AML-193 (cell line): ENCODE measurements at regions not wholly inside any gene's neighbourhood (a gene's known extent, or its start where the extent isn't known, plus 50 kb on each side); places are given as distances from the start of the nearest gene placed in this dataset.

Experiments
- DNase-seq, 2 experiments: peaks; one replicate each; lab custom pipeline; 2025; lab: John Stamatoyannopoulos, UW

DNA sequence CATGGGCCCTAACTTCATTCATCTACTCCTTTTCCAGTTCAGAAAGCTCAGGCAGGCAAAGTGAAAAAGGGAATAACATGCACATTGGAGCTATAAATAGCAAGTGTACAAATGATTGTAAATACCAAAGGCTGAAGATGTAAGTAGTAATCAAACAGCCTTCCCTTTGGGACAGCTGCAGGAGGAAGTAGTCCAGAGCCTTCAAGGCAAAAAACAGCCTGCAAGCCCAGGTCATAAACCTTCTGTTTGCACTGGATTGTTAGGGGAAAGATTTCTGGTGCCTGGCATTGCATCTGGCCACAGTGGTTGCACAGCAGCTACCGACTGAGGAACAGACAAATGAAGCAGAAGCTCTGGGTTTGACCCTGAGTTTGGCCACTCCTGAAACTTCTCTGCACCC lies 98.6 kb upstream of the PMFBP1 start:
- no peak for DNase-seq

DNA sequence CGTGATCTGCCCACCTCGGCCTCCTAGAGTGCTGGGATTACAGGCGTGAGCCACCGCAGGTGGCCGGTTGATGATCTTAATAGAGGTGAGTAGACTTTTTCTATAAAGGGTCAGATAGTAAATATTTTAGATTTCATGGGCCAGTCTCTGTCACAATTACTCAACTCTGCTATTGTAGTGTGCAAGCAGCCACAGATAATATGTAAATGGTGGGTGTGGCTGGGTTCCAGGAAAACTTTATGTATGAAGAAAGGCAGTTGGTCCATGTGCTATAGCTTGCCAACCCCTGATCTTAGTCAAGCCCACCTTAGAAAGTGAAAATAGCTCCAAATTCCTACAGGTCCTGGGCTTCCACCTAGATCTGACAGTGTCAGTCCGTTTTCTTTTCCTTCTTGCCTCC lies 94.9 kb upstream of the PMFBP1 start:
- no peak for DNase-seq

DNA sequence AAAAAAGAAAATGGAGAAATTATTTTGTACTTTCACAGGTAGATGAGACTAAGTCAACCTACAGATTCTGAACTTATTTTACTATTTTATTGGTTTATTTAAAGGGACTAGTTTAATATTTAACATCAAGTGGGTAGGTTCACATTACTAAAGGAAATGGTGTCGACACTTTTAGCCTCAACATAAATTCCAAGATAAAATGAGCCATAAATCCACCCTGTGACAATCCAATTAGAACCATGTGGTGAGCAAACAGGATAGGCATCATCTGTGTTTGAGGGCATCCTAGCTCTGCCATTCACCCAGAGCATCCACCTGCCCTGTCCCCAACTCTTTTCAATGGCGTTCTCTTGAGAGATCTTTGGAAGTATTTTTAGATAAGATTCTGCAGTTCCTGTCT lies 92.8 kb upstream of the PMFBP1 start:
- DNase-seq: no peak

DNA sequence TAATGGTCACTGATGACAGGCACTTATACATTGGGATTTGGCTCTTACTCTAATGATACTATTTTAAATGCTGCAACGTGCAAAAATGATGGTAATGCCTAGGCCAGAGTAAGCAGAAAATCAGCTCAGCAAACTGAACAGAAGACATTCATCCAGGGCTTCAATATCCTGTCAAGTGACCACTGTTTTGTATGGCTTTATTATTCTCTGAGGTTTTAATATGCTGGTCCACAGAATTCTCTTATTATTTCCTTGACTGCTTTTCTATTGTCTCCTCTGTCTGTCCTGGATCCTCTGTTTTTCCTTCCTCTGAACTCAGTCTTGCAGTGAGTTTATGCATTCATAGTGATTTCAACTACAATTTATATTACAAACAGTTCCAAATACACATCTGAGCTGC lies 90.8 kb upstream of the PMFBP1 start:
- no peak for DNase-seq

DNA sequence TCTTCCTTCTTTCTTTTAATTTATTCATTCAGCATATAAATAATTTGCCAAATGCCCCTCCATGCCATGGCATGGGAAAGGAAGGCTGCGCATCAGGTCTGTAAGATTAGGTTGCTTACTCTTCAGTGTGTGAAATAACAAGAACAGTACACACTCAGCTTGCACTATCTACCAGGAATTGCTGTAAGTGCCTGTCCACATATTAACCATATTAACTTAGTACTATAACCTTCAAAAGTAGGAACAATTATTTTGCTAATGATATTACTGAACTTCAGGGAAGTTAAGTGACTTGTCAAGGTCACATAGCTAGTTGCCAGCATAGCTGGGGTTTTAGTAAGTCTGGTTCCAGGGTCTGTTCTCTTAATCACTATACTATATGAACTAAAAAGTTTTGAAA lies 89.2 kb upstream of the PMFBP1 start:
- DNase-seq: no peak

DNA sequence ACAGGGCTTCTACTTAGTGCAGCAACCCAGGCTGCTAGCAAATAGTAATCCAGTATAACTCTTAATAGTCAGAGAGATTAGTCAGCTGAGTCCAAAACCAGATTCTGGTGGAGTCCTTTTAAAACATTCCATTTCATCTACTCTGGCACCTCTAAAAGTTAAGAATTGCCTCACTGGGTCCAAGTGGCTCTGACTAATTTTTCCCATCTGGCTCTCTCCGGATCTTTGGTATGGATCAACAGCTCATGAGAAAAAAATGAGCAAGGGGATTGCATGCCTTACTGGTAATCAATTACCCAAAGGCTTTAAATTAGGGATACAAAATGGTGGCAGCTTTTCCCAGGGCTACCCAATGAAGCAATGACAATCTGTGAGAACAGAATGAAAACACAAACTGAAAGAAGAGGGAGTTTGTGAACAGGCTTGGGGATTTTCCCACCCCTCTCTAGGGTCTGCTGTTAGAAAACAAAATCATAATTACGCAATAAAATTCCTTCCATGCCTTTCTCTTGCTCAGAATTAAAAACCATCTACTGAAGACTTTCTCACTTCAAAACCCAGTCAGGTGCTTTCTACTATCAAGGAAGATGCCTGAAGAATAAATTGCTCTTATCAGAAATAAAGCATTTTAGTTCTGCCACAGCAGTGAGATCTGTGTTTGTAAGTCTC lies 84.6 kb upstream of the PMFBP1 start:
- DNase-seq: no peak

DNA sequence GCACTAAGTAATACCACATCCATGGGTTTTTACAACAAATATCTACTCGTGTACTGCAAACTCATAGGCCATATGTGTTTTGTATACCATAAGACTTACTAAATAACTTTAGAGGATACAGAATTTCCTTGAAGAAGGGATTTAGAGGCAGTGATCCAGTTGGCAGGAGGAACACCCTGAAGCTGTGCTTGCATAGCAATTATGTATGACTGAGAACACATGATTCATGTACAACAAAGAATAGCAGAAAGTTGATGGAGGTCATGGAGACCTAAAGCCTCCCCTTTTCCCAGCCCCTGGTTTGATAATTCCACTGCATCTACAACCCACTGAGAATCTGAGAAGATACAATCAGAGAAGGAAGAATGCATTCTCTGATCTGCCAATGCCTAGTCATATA lies 83.8 kb upstream of the PMFBP1 start:
- DNase-seq: no peak

DNA sequence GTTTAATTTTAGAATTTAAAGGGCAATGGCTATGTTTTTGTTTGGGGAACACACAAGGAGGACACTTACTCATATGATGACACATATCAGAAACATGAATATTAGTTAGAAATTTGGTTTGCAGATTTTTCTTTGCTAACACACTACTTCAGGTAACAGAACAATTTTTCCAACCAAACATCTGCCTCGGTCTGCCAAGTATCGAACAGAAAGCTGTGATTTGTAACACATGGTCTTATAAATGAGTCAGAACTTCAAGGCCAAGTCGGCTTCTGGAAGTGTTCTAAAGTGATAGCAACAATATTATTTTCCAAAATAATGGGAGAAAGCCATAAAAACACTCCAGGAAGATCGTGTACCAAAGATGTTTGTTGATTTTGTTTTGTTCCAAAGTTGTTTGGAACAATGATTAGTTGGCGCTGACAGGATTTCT lies 75.9 kb upstream of the PMFBP1 start:
- DNase-seq: no peak

DNA sequence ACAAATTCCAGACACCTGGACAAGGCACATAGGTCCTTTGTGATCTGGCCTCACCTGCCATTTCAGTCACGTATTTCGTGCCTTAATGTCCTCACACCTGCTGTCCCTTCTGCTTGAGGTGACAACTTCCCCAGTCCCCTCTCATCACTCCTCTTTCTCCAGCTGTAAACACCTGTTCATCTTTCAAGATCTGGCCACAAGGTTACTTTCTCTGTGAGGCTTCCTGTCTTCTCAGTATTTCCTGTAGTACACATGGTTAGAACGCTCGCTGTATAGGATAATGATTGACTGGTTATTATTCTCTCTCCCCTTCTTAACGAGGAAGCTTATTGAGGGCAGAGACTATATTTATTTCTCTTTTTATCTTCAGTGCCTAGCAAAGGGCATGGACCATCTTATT lies 74.5 kb upstream of the PMFBP1 start:
- DNase-seq: no peak

DNA sequence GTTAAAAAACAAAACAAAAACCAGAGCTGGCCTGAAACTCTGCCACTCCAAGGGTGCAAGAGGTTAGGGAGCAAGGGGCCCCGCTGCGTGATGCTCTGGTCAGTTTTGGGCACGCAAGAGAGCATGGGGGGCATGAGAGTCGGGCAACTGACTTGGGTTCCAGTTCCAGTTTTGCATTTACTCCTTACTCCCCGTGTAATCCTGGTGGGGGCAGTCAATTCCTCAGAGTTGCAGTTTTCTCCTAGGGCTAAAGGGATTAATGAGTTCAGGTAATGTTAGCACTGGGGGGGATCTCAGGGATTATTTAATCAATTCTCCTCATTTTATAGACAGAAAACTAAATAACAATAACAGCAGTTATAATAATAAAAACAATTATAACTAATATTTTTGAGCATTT lies 72.9 kb upstream of the PMFBP1 start:
- no peak for DNase-seq

DNA sequence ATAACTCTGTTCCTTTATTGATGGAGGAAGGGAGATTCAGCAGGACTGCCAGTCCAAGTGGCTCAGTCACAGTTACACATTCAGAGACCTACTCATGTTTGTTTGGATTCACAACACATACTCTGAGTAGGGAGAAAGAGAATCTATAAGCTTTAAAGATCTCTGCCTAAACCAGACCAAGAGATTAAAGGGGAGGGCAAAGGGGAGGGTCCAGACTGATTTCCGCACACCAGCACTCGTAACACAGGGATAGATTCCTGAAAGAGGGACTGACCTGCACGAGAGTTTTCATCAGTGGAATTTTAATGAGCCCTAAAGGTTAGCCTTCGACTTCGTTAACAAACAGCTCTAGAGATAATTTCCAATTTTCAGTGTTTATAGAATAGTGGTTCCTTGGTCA lies 71.7 kb upstream of the PMFBP1 start:
- DNase-seq: no peak

DNA sequence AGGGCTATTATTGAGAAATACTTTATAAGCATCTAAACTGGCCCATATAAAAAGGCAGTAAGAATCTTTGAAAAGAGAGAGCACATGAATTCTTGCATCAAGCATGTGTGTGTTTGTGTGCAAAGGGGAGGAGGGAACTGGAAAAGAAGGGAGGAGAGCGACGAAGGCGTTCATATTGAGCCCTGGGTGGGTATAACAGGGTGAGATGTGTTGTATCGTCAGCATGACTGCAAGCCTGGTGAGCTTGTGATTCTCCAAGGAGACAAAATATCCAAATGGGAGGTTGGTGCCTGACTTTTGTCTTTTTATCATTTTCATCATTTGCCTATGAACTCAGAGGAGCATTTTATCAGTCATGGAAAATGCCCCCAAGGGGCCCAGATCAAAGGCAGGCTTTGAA lies 70.8 kb upstream of the PMFBP1 start:
- DNase-seq: no peak

DNA sequence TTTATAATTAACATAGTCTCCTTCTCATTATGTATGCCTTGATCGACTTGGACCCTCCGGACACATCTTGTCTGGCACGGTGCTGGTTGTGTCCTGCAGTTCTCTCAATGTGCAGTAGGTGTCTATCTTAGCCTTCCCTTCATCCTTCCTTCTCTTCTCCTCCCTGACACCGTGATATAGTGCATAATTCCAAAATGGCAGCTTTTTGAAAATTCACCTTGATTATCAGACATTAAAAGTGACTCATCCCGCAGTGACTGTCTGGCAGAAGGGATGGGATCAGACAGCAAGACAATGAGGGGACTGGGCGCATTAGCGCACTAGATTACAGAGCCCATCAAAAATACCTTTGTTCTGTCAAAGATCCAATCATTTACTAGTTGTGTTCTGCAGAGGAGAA lies 70.0 kb upstream of the PMFBP1 start:
- peak in 1 of 2 experiments; percentile 17 for DNase-seq

DNA sequence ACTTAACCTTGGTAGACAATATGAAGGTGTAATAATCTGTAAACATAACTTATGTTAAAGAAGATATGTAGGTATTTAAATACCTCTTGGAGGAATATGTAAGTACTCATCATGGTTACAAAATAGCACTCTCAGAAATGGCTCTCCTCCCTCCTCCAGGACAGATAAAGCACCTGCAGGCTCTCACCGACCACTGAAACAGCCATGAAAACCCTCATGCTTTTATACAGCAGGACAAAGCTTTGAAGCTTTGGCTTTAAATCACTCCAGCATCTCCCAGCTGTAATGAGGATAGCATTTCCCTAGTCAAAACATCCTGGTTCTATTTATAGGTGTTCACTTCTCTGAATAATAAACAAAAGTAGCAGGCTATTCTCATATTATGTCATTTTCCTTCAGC lies 69.1 kb upstream of the PMFBP1 start:
- no peak for DNase-seq

DNA sequence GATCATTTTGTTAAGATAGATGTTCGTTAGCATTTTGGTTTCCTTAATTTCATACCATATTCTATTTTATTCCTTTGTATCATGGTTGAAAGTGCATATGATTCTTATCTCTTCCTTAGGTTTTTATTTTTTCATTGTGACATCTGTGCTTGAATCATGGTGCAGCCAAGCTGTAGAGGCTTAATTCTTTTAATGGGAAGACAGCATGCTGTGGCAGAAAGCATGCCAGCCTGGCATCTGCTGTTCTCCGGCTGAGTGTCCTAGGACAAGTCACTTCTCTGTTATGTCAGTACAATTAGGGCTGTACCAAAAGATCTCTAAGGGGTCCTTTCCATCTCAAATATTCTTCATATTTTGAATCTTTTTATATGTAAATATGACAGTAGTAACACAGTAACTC lies 68.5 kb upstream of the PMFBP1 start:
- DNase-seq: no peak

DNA sequence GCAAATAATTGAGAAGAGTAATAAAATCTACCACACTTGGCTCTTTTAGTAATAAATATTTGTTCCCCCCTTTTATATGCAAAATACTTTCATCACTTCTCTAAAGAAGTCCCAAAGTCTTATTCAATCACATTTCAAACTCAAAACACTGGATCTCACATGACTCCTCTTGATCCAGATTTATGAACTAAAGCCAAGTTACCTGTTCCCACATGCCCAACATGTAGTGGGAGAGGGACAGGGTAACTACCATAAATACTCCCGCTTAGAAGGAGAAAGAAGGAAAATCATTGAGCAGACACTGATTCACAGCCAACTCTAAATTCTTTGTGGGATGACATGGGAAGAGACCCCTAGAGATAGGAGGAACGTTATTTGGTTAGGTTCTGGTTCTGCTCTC lies 64.9 kb upstream of the PMFBP1 start:
- DNase-seq: no peak

DNA sequence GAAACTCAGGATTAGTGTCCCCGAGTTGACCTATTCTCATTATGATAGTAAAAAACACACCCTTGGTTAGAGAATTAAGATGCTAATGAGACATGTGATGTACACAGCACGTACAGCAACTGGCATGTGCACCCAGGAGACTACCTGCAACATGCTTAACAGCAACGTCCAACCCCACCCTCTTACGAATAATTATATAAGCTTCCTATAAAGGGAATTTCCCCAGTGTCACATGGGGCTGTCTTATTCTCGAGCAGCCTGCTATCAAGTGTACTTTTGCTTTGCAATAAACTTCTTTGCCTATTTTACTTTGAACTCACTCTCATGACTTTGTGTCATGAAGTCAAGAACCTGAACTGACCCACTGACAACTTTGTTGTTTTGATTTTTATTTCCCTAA lies 62.4 kb upstream of the PMFBP1 start:
- no peak for DNase-seq

DNA sequence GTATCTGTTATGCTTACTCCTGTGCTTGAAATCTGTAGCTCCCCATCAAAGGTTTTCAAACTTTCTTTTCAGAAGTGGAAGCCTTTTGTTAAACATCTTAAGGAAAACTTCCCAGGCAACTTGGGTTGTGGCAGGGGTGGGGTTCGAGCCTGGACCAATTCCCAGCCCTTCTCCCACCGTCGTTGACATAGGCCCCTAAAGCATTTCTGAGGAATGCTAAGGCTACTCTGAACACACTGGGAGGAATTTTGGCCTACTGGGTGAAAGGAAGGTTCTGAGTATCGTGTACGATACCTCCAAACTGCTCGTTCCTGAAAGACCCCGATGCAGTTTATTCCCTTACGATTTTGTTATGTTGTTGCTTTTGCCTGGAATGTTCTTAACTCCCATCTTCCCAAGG lies 56.1 kb upstream of the PMFBP1 start:
- no peak for DNase-seq

DNA sequence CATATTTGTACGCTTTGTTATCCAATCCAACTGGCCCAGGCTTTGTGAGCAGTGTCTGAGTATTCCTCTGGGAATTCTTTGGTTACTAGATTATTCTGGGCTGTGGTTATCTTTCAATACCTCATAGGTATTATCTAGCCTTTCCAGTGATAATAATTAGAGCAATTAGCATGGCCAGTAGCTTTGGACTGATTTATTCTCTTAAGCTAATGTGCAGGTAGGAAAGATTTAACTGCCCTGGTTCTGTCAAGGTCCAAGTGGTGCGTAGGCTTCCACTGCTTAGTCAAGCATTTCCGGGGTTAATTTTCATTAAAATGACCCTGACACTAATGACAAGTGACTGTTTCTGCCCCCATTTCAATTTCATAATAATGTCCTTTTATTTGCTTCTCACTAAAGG lies 54.2 kb upstream of the PMFBP1 start:
- DNase-seq: no peak

DNA sequence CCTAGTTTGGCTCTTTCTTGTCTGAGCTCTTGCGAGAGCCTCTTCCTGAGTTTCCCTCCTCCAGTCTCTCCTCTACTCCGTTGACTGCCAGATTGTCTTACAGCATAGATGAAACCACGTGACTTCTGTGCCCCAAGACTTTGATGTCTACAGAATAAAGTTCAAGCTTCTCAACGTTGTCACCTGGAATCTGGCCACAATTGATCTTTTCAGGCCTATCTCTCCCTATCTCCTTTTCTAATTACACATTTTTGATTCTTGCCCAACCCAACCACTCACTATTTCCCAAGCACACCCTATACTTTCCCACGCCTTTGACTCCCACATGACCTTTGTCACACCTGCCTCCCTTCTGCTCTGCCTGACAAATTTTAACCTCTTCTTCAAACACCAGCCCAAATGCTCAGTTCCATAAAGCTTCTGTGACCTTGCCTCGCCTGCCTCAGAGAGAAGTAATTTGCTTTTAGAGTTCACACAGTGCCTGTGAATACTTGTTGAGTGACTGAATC lies 52.4 kb upstream of the PMFBP1 start:
- DNase-seq: no peak

DNA sequence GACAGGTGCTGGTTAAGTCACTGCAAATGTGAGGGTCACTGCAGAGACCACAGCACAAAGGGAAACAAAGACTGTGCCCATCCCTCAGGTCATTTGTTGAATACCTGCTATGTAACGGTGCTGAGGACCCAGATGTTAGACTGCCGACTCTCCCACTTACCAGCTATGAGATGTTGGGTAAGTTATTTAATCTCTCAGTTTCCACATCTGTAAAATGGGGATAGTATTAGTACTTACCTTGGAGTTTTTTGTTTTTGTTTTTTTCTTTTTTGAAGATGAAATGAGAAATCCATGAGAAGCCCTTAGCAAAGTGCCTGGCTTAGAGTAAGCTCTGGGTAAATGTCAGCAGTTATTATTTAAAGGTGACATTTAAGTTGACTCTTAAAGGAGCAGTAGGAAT lies 50.5 kb upstream of the PMFBP1 start:
- no peak for DNase-seq
